SK-N-SH (cell line): ENCODE measurements at regions not wholly inside any gene's neighbourhood (a gene's known extent, or its start where the extent isn't known, plus 50 kb on each side); places are given as distances from the start of the nearest gene placed in this dataset.

Experiments
- CHD2 ChIP-seq: fragments of 150-350 bp; IDR thresholded peaks from 2 replicates; pipeline ENCODE4 v1.6.1; 2018; ENCODE audit warnings: low read length; ENCODE audit not compliant: partially characterized antibody
- CTCF ChIP-seq: fragments of 200-600 bp; sonication (generic); IDR thresholded peaks from 2 replicates; pipeline ENCODE4 v1.6.1; 2017; ENCODE audit warnings: antibody characterized with exemption, mild to moderate bottlenecking, moderate library complexity
- ELF1 ChIP-seq: IDR thresholded peaks from 2 replicates; pipeline ENCODE4 v1.4.0; 2012
- EZH2phosphoT487 ChIP-seq: fragments of 200-600 bp; sonication (generic); IDR thresholded peaks from 2 replicates; pipeline ENCODE4 v1.6.1; 2017; ENCODE audit warnings: low read depth, mixed run types, mild to moderate bottlenecking, antibody characterized with exemption, moderate library complexity, borderline replicate concordance
- IRF3 ChIP-seq: fragments of 150-350 bp; IDR thresholded peaks from 2 replicates; pipeline ENCODE4 v1.6.1; 2016; ENCODE audit warnings: mild to moderate bottlenecking, low read depth, low read length
- MAX ChIP-seq: IDR thresholded peaks from 2 replicates; pipeline ENCODE4 v1.4.0; 2012; ENCODE audit warnings: low read depth
- MEF2A ChIP-seq: IDR thresholded peaks from 2 replicates; pipeline ENCODE4 v1.4.0; 2012; ENCODE audit warnings: low read depth, borderline replicate concordance
- POLR2AphosphoS5 ChIP-seq: IDR thresholded peaks from 2 replicates; pipeline ENCODE4 v1.6.1; 2012; ENCODE audit warnings: low read depth, low read length
- RCOR1 ChIP-seq: fragments of 150-350 bp; IDR thresholded peaks from 2 replicates; pipeline ENCODE4 v1.6.1; 2017; ENCODE audit warnings: antibody characterized with exemption, low read length
- YY1 ChIP-seq: IDR thresholded peaks from 2 replicates; pipeline ENCODE4 v1.4.0; 2012; ENCODE audit warnings: low read depth, mild to moderate bottlenecking
- ZBTB33 ChIP-seq: IDR thresholded peaks from 2 replicates; pipeline ENCODE4 v1.4.0; 2012; ENCODE audit warnings: low read depth, borderline replicate concordance

GRCh38 chr2:62407838-62408237 lies 98.2 kb downstream of the TMEM17 start:
- TF ChIP-seq CTCF (no peak), POLR2AphosphoS5 (no peak), EZH2phosphoT487 (no peak), IRF3 (no peak), ZBTB33 (no peak), MAX (no peak), ELF1 (no peak), MEF2A (no peak), YY1 (no peak), RCOR1 (no peak), CHD2 (no peak)
